Omental fat pad (tissue), 3 donors: ENCODE measurements at regions not wholly inside any gene's neighbourhood (a gene's known extent, or its start where the extent isn't known, plus 50 kb on each side); places are given as distances from the start of the nearest gene placed in this dataset.
"Not testable (repeated sequence)": the region's sequence is repeated elsewhere in the genome, so short reads cannot be mapped to it uniquely, and the experiment has no call there.

Experiments used
- ATAC-seq: fragments of 150-250 bp; one replicate; pipeline ENCODE4 v1.9.1; 2016; ENCODE audit warnings: mild to moderate bottlenecking, moderate library complexity; ENCODE audit not compliant: low FRiP score
- DNase-seq: peaks from one replicate; pipeline ENCODE4 v3.0.0-alpha.2; 2019; ENCODE audit warnings: low spot score
- TF ChIP-seq, protein P1 (sequence below), 3 donors: fragments of 450-650 bp; IDR thresholded peaks; one replicate each; pipeline ENCODE4 v1.5.1; 2016 to 2017; ENCODE audit warnings: antibody characterized with exemption in 3 of 3, mild to moderate bottlenecking in 3 of 3, moderate library complexity in 2 of 3

GRCh38 chr9:95391271-95391670, 73.8 kb upstream of the FANCC start:
- not testable (repeated sequence) for DNase-seq, ATAC-seq

DNA sequence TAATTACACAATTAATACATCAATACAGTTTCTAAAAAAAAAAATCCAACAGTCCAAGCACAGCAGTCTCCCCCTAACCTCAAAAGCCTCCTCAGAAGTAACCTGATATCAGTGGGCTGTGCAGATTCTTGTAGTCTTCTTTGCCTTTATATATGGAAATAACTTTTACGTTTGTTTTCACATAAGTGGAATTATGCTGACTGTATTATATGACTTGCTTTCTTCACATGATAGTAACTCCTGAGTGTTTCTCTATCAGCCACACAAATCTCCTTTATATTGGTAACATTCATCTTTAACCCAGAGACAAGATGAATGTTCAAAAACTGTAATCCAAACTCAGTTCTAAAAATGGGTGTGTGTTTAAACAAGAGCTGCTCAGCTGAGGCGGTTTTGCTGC, 71.9 kb upstream of the FANCC start:
- DNase-seq = no peak
- no peak for ATAC-seq
- TF ChIP-seq, protein P1, sequence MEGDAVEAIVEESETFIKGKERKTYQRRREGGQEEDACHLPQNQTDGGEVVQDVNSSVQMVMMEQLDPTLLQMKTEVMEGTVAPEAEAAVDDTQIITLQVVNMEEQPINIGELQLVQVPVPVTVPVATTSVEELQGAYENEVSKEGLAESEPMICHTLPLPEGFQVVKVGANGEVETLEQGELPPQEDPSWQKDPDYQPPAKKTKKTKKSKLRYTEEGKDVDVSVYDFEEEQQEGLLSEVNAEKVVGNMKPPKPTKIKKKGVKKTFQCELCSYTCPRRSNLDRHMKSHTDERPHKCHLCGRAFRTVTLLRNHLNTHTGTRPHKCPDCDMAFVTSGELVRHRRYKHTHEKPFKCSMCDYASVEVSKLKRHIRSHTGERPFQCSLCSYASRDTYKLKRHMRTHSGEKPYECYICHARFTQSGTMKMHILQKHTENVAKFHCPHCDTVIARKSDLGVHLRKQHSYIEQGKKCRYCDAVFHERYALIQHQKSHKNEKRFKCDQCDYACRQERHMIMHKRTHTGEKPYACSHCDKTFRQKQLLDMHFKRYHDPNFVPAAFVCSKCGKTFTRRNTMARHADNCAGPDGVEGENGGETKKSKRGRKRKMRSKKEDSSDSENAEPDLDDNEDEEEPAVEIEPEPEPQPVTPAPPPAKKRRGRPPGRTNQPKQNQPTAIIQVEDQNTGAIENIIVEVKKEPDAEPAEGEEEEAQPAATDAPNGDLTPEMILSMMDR (IDR thresholded peaks at IDR 0.05) = no peak

- TF ChIP-seq, protein P1 (IDR thresholded peaks at IDR 0.05) = no peak
- DNase-seq (no peak), ATAC-seq (no peak)
Observed at GRCh38 chr9:95386843-95387242, 69.3 kb upstream of the FANCC start.

GRCh38 chr9:95385521-95385920, 68.0 kb upstream of the FANCC start:
- ATAC-seq = no peak
- TF ChIP-seq, protein P1 (IDR thresholded peaks at IDR 0.05) = no peak
- no peak for DNase-seq

DNA sequence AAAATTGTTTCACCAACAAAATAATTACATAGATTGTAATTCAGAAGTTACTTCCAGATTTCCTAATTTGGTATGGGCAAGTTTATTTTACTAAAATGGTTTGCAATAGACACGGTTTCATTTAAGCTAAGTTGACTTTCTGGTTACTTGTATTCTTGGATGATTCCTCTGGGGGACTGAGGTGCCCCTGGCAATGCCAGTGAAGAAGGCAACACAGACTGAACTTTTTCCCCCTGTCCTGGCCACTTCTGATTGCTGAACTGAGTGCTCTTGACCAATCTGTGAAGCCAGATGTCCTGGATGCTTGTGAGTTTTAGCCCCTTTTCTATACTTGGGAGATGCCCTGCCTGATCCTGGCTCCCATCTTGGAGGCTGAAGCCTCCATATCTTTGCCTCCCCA, 66.3 kb upstream of the FANCC start:
- ATAC-seq = no peak
- TF ChIP-seq, protein P1 (IDR thresholded peaks at IDR 0.05) = no peak
- DNase-seq = no peak

DNA sequence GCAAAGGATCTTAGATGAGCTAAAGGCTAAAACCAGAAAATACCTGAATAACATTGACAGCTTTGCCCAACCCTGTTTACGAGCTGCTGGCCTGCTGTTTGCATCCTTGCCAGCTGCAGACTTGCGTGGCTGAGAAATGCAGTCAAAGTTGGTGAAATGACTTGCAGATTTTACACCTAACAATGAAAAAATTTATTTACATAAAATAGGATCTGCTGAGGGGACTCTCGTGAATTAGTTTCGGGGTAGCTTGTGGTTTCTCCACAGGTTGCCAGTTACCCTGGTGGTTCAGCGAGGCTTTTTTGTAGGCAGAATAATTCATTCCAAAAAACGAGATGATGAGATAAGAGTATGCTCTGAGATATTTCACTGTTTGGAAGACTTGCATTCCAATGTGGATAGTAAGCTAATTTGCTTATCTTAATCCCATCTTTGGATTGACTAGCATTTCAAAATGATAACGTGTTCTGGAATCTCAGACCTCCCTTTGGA, 65.7 kb upstream of the FANCC start:
- no peak for DNase-seq
- TF ChIP-seq, protein P1 (IDR thresholded peaks at IDR 0.05) = no peak

DNA sequence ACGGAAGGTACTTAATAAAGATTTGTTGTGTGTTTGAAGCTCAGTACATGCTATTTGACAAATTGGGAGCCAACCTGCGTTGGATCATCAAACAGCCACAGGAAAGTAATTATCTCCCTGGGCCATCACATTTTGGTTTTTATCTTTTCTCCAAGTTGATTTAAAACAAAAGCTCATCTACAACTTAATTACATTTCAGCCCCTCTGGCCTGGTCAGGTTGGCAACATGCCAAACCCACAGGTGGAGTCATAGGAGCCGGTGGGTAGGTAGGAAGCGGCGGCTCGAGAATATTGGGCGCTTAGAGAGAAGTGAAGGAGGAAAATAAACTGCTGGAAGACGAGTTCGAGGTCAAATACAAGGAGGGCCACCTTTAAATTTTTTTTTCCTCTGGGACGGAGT, 64.9 kb upstream of the FANCC start:
- DNase-seq (no peak), ATAC-seq (no peak)
- TF ChIP-seq, protein P1 (IDR thresholded peaks at IDR 0.05) = no peak

More for the DNA sequence above, 65.7 kb upstream of the FANCC start:
- no peak for ATAC-seq

GRCh38 chr9:95381221-95381620, 63.7 kb upstream of the FANCC start:
- DNase-seq = no peak
- ATAC-seq = no peak
- TF ChIP-seq, protein P1 (IDR thresholded peaks at IDR 0.05) = no peak
